ENCODE measurements at regions not wholly inside any gene's neighbourhood (a gene's known extent, or its start where the extent isn't known, plus 50 kb on each side); places are given as distances from the start of the nearest gene placed in this dataset.

DNA sequence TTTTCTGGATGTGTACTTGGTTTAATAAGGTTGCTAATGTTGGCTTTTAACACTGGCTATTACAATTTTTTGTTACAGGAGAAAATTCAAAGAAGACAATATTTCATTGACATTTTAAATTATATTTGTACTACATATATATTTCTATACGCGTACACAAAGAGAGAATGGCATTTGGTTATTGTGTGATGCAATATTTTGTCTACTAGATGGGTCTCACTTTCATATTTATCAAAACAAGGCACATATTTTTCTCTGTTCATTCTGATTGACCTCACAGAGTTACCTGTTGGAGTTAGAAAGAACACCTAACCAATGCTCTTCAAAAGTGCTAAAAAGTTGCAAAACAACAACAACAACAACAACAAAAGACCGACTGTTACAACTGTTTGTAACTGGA, 50.2 kb upstream of the VGLL3 start:
- no peak for DNase-seq

Data from CD4-positive, alpha-beta T cell treated with Interleukin-4 for 4 hours (primary cell).